ENCODE measurements at regions not wholly inside any gene's neighbourhood (a gene's known extent, or its start where the extent isn't known, plus 50 kb on each side); places are given as distances from the start of the nearest gene placed in this dataset.

DNA sequence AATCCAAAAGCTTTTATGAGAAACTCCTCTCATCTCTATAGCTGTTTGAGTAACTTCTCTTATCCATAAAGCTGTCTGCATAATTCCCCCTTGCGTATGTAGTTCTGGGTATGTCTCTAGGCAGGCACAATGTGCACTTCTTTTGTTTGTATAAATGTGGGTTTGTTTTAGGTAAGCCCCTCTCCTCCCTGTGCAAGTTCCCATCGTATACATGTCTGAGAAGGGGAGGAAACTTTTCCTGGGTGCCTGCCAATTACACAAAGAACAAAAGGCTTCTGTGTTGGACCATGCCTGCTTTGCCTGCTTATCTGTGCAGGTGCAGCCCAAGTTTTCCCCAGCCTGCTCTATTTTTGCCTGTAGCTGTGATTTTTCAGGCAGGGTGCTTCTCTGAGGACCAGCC is 96.7 kb downstream of the CCER1 start:
- TF ChIP-seq CTCF (IDR thresholded peaks at IDR 0.05) (no peak), POLR2A (IDR thresholded peaks at IDR 0.05) (no peak)
